Mucosa of descending colon (tissue), 3 donors: ENCODE measurements at regions not wholly inside any gene's neighbourhood (a gene's known extent, or its start where the extent isn't known, plus 50 kb on each side); places are given as distances from the start of the nearest gene placed in this dataset.

Source experiments
- ATAC-seq: fragments of 200-7000 bp; cut with Tn5 transposase; one replicate; pipeline ENCODE4 v1.9.1; 2020; ENCODE audit warnings: mild to moderate bottlenecking, moderate library complexity
- DNase-seq, 3 donors: peaks; one replicate each; pipeline ENCODE4 v3.0.0-alpha.2; 2020
- H3K36me3 ChIP-seq: fragments of 200-600 bp; one replicate; pipeline ENCODE4 v1.8.0; 2021; ENCODE audit warnings: low read depth, mild to moderate bottlenecking
- H3K4me1 ChIP-seq: fragments of 200-600 bp; one replicate; pipeline ENCODE4 v1.8.0; 2021; ENCODE audit warnings: low read depth, mild to moderate bottlenecking
- H3K4me3 ChIP-seq: fragments of 200-600 bp; one replicate; pipeline ENCODE4 v1.8.0; 2021; ENCODE audit warnings: mild to moderate bottlenecking
- H3K9me3 ChIP-seq: fragments of 200-600 bp; one replicate; pipeline ENCODE4 v1.8.0; 2021; ENCODE audit warnings: mild to moderate bottlenecking
- intact Hi-C, 2 donors: fragments of 100-400 bp; cut with DNase I in 1 of 2; cut with micrococcal nuclease in 1 of 2; formaldehyde crosslinking; loops; one replicate each; pipeline versions ENCODE4 v1.11.0 to v1.11.1; 2022; cut with DNase I, micrococcal nuclease
- TF ChIP-seq, protein P1 (sequence below): fragments of 200-600 bp; IDR thresholded peaks from one replicate; pipeline ENCODE4 v1.8.0; 2022; ENCODE audit warnings: antibody characterized with exemption, mild to moderate bottlenecking
- donor health status: DM: no; HTN: no; CAD: no; lungs with moderate emphysema.
- donor health status: DM: no; HTN: no; CAD: no.
- donor health status: DM: no; HTN: yes; CAD: no.

DNA sequence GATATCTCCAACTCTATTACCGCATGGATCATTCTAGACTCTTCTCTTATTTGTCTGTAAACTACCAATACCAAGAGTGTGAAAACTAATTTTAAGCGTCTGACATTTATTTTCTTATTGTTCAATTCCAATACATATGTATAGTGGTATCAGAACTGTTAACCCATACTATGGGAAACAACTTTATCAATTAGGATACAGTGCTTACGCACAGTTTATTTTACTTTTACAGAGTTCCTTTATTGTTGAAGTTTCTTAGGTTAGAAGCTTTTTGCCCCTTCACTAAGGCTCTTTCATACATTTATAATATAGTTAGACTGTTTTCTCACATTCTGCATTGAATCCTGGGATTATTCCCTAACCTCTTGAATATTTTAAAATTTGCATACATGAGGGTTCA lies 198.8 kb upstream of the RGPD4 start:
- ATAC-seq: no peak
- intact Hi-C loops: no loop called here
- no peaks in the 10 kb centered on the region for H3K36me3 ChIP-seq
- no peaks in the 10 kb centered on the region for H3K4me1 ChIP-seq
- H3K4me3 ChIP-seq: no peak overlapping the region
- TF ChIP-seq, protein P1, sequence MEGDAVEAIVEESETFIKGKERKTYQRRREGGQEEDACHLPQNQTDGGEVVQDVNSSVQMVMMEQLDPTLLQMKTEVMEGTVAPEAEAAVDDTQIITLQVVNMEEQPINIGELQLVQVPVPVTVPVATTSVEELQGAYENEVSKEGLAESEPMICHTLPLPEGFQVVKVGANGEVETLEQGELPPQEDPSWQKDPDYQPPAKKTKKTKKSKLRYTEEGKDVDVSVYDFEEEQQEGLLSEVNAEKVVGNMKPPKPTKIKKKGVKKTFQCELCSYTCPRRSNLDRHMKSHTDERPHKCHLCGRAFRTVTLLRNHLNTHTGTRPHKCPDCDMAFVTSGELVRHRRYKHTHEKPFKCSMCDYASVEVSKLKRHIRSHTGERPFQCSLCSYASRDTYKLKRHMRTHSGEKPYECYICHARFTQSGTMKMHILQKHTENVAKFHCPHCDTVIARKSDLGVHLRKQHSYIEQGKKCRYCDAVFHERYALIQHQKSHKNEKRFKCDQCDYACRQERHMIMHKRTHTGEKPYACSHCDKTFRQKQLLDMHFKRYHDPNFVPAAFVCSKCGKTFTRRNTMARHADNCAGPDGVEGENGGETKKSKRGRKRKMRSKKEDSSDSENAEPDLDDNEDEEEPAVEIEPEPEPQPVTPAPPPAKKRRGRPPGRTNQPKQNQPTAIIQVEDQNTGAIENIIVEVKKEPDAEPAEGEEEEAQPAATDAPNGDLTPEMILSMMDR: no peak
- H3K9me3 ChIP-seq: no peaks in the 10 kb centered on the region
- DNase-seq: no peak

DNA sequence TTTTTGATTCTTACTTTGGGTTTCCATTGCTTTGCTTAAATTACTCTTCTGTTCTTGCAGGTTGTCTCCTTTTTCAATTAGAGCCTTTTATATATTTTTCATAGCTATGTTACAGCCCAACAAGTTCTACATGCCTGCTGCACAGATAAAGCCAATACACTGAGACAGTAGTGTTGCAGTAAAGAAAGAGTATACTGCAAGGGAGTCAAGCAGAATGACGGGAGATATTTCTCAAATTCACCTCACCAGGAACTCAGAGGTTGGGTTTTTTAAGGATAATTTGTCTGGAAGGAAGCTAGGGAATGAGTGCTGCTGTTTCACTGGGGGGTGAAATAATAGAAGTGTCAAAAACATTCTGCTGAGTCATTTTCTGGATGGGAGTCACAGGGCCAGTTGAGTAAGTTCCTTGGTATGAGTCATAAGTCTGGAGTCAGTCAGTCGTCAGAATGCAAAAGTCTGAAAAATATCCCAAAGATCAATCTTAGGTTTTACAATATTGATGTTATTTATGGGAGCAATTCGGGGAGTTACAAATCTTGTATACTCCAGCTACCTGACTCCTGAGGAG lies 193.0 kb upstream of the RGPD4 start:
- no peaks in the 10 kb centered on the region for H3K36me3 ChIP-seq
- H3K4me3 ChIP-seq: no peak overlapping the region
- intact Hi-C loops: no loop called here
- ATAC-seq (no peak), DNase-seq (no peak)
- TF ChIP-seq, protein P1: no peak
- H3K9me3 ChIP-seq: peaks cover 15% of the 10 kb centered on the region
- no peaks in the 10 kb centered on the region for H3K4me1 ChIP-seq

DNA sequence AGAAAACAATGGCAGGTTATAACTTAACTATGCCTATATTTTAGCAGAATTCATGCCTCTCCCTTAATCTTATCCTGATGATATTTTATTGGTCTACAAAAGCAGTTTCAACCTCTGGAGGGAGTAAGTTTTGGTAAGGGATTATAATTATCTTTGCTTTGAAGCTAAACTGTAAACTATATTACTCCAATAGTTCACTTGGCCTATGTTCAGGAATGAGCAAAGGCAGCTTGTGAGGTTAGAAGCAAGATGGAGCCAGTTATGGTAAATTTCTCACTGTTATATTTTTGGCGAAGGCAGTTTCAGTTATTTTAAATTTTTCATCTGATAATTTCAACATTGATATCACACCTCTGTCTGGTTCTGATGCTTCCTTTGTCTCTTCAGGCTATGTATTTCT lies 192.5 kb upstream of the RGPD4 start:
- H3K4me1 ChIP-seq: no peaks in the 10 kb centered on the region
- ATAC-seq (no peak), DNase-seq (no peak)
- TF ChIP-seq, protein P1: no peak
- peaks cover 15% of the 10 kb centered on the region for H3K9me3 ChIP-seq
- H3K36me3 ChIP-seq: no peaks in the 10 kb centered on the region
- intact Hi-C loops: no loop called here
- no peak overlapping the region for H3K4me3 ChIP-seq

DNA sequence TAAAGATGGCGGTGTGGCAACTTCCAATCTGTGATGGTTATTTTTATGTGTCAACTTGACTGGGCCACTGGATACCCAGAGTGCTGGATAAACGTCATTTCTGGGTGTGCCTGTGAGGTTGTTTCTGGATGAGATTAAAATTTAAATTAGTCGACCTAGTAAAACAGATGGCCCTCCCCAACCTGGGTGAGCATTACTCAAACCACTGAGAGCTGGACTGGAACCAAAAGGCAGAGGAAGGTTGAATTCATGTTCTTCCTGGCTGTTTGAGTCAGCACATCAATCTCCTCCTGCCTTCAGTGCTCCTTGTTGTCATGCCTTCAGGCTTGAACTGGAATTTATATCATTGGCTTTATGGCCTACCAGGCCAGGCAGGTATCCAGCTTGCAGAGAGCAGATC lies 190.8 kb upstream of the RGPD4 start:
- Histone ChIP-seq H3K4me1 (no peaks in the 10 kb centered on the region), H3K9me3 (peaks cover 15% of the 10 kb centered on the region), H3K36me3 (no peaks in the 10 kb centered on the region), H3K4me3 (no peak overlapping the region)
- TF ChIP-seq, protein P1: no peak
- no peak for ATAC-seq
- intact Hi-C loops: no loop called here
- DNase-seq: no peak

DNA sequence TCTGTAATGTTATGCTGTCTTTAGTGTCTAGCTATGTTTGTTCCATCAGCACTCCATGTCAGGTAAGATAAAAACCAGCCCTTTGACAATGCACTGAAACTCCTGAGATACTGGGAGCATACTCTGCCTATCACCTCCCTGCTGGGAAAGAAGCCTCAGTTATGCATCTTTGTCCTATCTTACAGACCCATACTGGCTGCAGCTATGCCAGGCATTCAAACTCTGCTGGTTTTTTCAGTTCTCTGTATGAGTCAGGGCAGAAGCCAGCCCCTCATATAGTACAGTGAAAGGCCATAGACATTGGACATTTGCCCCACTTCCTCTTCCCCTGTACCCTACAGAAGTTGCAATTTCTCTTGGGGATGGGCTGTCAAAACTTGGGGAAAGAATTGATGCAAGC lies 181.1 kb upstream of the RGPD4 start:
- no peak for ATAC-seq
- DNase-seq: no peak
- intact Hi-C loops: no loop called here
- Histone ChIP-seq H3K4me1 (no peaks in the 10 kb centered on the region), H3K4me3 (no peak overlapping the region), H3K9me3 (peaks cover 40% of the 10 kb centered on the region), H3K36me3 (no peaks in the 10 kb centered on the region)
- TF ChIP-seq, protein P1: no peak
